ENCODE measurements at regions not wholly inside any gene's neighbourhood (a gene's known extent, or its start where the extent isn't known, plus 50 kb on each side); places are given as distances from the start of the nearest gene placed in this dataset.

DNA sequence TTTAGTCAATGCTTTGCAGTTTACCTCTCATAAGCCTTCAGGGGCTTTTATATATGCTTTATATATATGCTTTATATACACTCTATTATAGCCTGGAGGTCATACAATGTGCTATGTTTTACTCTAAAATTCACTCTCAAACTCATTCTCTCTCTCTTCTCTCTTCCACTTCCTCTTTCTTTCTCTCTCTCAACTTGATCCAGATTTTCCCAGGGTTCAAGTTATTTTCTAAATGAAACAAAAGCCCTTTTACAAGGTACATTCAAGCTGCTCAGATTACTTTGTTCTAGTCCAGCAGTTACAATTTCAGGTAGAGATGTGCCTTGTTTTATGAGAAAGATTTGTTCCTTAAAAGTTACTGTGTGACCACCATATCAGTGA is 79.6 kb upstream of the ACP3 start:
- no peak for DNase-seq

DNA sequence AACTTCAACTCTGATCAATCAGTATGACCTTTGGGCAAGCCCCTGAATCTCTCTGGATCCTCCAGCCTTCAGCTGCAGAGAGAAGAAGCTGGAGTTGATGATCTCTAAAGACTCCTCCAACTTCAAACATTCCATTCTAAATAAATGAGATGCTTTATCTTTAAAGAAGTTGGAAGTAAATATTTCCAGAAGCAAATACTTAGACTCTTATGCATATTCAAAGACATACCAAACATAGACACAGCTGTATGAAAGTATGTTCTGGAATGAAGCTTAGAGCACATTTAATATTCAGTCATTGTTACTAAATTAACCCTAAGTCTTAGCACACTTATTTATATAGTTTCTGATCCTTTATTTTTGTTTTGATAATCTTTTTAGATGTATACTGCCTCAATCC is 77.6 kb upstream of the ACP3 start:
- DNase-seq = no peak

DNA sequence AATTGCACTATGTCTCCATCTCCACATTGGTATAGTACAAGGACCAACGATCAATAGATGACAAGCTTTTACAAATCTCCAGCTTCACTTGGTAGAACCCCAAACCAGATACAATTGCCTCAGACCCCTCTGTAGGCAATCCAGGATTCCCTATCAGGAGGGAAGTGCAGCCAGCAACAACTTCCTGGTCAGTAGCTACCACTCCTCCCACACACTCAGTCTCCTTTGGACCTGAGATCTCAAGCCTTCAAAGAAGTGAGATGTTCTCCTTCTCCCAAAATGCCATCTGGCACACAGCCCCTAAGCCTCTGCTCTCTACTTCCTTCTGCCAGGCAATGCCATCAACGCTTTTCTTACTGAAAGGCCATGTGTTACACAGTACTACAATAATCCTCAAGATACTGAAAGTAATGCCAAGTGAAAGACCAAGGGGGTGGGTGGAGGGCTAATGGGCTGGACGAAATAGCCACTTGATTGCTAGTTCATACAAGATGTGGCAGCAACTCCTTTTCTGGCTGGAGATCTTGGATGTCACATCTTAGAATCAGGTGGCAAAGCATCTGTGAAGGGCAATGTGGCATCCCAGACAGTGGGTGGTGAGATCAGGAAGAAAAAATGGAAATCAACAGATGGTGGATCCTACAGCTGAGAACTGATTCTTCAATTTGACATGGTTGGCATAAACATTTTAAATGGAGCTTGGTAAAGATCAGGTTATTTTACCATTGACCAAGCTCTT is 75.3 kb upstream of the ACP3 start:
- DNase-seq = no peak

DNA sequence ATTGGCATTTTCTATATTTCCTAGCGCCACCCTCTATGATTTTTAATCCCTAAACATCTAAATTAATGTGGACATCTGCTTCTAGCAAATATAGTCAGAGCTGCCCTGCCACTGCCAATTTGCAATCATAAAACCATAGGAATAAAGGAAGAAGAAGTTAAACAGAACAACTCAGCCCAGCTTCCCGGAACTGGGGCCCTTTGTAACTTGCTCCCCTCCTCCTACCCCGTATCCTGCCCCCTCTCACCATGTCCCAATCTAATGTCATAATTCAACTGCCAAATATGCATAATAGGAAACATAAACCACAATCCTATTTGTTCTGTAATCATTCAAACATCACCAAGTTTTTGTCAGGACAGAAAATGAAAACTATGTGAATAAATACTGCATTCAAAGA is 74.4 kb upstream of the ACP3 start:
- DNase-seq = peak; percentile 44

DNA sequence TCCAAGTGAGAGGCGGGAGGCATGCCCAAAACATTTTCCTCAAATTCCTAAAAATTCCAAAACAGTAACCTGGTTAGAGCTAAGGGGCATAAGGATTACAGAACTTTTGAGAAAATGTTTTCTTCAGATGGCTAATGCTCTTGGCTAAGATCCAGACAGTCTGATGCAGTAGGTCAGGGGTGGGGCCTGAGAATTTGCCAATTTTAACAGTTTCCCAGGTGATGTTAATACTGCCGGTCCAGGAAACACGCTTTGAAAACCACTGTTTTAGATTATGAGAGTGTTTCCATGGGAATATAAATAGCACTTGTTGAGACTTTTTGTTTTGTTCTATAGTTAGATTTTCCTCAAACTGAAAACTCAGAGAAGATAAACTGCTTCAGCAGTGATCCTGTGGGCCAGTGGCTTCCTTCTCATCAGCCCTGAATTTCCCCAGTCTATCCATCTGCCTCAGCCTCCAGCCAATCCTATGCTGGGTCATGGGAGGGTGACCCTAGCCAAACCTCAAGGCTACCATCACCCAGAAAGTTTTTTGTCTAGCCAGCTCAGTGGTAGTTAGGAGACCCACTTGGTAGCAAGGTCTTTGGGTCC is 71.6 kb upstream of the ACP3 start:
- DNase-seq = no peak

DNA sequence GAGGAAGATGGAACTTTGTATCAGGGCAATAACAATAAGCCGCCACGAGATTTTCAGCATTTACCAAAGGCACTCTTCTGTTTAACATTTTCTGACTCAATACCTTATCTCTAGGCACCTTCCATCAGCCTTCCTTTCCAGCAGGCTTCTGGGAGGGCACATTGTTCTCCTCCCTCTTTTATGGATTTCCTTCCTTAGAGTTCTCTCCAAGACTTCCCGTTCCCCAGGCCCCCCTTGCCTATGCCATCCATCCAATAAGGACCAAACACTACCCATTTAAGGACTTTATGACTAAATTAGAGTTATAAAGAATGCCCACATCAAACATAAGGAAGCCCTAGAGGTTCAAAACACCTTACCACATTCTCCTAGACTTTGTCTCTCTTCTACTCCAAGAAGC is 71.0 kb upstream of the ACP3 start:
- no peak for DNase-seq

DNA sequence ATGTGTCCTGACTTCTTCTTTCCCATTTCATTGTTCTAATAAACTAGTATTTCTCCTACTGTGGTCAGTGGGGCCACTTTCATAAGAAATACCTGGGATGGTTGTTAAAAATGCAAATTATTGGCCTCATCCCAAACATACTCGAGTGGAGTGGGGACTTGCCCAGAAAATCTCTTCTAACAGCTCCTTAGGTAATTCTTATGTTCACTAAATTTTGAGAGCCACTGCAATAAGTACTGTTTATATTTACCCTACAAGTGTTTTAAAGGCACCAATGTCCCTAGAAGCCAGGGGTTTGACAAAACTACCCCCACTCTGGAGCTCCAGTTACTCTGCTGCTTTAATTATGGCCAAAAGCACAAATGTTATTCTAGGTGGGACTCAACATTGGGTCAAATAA is 70.0 kb upstream of the ACP3 start:
- no peak for DNase-seq

DNA sequence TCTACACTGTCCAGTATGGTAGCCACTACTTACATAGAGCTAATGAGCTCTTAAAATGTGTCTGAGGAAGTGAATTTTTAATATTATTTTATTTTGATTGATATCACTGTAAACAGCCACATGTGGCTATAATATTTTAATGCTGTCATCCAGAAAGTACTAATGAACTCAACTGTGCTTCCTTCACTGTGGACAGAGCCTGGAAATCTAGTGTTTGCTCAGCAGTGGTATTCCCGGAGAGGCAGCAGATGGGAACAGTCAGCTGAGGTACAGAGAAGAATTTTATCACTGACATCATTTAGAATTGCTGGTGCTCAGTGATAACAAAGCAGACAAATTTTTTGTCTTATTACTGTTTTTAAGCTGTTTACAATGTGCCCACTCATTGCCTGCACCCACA is 68.7 kb upstream of the ACP3 start:
- no peak for DNase-seq

DNA sequence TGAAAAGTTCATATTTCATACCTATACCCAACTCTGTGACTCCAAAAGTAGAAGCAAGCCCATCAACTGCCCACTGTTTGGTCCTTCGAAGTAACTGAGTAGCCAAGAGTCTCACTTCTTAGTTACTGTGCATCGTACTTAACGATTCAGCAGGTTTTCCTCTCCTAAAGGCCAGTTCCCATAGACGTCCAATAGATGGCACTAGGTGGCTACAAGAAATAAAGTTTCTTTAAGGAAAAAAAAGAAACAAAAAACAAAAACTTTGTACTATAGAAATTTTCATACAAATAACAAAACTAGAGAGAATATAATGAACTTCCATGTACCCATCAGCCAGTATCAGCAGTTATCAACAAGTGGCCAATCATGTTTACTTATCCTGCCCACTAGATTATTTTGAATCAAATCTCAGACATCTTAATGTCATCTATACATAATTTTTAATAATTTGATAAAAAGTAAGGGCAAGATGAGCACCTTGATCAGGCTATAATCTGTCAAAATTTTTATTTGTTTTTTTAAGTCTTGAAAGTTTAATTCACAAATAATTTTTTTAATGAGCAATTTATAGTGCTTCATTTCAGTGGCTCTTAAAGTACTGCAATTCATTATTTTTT is 63.8 kb upstream of the ACP3 start:
- peak; percentile 79 for DNase-seq

DNA sequence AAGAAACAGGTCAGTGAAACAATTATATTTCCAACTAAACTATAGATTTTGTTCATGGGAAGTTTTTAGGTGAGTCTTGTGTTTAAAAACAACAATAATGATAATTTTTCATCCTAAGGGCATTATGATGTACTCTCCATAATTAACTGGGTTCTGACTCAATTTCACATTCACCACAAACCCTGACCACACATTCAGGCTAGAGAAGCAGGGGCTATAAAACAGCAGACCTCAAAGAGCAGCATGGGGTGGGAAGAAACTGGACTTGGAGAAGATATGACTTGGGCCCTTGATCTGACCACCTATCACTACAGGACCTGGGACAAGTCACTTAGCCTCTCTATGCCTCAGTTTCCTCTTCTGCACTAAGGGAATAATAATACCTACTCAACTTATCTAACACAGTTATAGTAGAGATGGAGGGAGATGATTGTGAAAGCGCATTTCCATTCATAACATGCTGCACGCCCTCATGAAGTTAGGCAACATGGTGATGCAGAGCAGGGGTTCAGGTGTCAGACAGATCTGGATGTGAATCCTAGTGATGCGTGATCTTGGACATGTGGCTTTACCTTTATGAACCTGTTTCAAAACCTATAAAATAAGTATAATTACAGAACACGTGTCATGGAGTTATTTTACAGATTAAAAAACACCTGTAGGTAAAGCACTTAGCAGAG is 63.0 kb upstream of the ACP3 start:
- no peak for DNase-seq

DNA sequence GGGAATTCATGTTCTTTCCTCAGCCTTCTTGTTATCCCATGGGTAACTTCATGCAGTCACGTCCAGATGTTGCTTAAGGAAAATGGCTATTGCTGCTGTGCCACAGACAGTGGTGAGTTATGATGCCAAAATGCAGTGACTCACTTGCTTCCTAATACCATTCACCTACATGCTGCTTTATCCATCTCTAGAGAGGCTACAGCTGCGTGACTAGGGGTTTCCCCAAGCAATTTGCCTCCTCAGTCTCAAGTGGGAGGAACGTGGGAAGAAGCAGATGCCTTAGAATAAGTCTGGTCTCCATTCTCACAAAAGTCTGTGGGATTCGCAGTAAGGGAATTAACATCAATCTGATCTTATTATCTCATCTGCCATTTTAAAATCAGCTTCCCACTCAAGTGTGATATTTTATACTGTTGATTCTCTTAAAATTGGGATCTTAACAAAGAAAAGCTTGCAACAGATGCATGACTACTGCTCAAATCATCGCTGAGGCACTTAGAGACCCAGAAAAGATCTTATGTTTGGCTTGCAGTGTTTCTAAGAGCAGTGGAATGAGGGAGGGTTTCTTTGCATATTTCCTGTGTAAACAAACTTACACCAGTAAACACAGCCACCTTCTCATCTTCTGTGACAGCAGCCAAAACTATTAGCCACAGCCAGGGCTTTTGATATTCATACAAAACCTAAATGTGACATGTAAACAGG is 62.0 kb upstream of the ACP3 start:
- peak; percentile 62 for DNase-seq

DNA sequence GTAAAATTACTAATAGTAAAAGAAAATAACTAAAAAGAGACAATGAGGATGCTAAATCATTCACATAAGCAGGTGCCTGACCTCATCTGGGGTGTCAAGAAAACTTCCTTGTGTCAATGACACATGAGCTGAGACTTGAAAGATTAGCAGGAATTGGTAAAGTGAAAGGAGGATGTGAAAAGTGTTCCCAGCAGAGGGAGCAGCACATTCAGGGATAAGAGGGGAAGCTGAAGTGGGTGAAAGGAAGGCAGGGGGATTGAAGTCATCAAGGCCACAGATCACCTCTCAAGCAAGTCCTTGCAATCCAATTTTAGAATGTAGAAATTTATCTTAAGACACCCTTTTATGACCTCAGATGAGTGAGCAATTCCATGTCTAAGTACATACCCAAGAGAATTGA is 60.2 kb upstream of the ACP3 start:
- DNase-seq = peak; percentile 87

DNA sequence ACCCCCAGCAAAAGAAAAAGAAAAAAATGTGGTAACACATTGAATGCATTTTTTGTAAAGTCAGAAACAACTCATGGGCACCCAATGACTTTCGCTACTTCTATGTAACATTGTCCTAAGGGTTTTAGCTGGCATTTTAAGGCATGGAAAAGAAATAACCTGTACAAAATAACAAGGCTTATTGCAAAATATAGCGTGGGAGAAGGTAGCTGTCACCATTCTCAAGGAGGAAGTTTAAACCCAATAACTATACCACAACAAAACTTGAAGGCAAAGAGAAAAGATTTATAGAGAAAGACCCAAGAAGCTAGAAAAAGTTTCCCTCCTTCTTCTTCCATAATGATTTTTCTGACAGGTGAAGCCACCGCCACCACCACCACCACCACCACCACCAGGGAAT is 55.7 kb upstream of the ACP3 start:
- DNase-seq = peak; percentile 80

DNA sequence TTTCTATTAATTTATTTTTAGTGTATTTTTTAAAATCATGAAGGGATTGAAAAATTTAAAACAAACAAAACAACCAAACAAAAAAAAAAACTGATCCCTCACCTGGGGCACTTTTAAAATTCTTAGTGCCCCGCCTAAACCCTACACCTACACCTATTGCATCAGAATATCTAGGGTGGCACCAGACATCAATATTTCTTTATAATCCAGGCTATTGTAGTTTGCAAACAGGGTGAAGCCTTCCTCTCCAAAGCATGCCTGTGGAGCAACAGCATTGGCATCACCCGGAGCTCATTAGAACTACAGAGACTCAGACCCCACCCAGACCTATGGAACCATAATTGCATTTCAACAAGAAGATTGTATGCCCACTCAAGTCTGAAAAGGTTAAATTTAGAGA is 54.9 kb upstream of the ACP3 start:
- no peak for DNase-seq

DNA sequence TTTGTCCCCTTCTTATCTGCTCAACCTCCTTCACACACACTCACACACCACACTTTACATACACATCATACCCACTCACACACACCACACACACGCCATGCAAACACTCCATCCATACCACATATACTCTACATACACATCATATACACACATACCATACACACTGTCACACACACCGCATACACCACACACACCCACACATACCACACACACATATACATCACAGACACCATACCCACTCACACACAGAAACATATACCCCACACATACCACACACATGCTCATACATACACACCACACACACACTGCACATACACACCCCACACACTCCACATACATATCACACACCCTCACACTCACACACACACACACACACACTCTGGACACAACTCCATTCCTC is 54.3 kb upstream of the ACP3 start:
- no peak for DNase-seq

DNA sequence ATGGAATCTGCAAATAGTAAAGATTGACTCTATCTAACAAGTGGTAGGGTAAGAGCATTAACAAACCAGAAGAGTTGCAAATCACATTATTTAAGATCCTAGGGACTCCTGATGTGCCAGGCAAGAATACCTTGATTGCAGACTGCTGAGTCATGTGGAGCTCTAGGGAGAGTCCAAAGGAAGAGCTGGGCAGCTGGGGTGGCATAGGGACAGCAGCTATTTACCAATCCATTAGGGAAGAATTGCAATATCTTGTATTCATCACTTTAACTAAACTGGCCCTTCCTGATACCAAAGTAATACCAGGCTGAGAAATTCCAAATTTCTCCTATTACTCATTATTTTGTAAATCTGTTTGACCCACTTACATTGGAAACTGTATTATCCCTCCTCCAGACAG is 52.2 kb upstream of the ACP3 start:
- peak; percentile 71 for DNase-seq

DNA sequence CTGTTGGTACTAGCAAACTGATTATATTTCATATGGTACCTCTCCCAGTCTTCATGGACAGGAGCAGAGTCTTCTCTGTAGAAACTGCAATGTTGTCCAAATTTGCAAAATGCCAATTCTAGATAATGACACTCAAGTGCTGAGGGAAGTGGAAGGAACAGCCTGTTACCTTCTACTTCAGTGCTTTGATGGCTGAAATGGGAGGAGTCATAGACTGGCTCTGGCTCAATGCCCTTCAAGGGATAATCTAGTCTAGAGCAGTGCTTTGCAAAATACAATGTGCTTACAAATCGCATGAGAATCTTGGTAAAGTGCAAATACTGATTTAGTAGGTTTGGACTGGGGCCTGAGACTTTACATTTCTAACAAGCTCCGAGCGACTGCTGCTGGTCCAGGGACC is 51.7 kb upstream of the ACP3 start:
- no peak for DNase-seq

DNA sequence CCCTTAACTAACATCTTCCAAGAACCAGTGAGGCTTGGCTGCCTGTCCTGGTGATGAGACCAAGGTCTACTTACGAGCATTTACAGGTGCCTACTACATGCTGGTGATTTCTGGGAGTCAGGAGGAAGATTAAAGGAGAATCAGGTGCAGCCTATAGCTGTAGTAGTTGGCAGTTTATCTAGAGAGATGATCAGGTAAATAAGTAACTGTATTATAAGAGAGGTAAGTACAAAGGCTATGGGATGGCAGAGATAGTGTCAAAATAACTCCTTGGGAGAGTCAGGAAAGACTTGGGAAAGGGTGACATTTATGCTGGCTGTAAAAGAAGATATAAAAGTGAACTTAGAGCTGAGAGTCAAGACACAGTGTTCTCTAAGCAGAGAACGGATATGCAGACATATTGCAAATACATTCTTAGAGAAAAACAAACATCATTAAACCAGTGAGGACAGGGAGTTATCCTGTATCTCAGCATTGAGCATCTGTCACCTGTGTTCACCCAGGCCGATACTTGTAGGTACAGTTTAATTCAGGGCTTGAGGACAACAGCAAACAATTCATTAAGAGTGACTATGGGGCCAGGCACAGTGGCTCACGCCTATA is 49.7 kb upstream of the ACP3 start:
- DNase-seq = no peak

Measured in inflammatory macrophage treated with lipopolysaccharide for 4 hours (primary cell).